GM19467 (cell line): ENCODE measurements at regions not wholly inside any gene's neighbourhood (a gene's known extent, or its start where the extent isn't known, plus 50 kb on each side); places are given as distances from the start of the nearest gene placed in this dataset.

Experiments used
- ATAC-seq: cut with Tn5 transposase; IDR thresholded peaks from one replicate; pipeline ENCODE4 v1.9.1; 2021; ENCODE audit warnings: mild to moderate bottlenecking, moderate library complexity; ENCODE audit not compliant: unreplicated experiment

DNA sequence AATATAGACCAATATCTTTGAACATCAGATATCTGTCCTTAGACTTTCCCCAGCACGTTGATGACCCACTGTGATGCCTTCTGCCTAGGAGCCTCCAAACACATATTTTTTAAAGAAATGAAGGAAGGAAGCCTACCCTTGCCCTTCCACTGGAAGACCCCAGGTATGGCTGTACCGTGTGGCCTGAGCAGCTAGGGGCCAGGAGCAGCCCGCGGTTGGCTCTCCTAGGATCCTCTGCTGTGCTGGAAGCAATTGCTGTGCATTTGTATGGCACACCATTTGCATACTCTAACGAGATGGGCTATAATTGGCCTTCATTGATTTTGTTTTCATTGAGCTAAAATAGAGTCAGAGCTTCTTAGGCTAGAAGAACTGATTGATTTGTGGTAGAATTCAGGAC, 128.8 kb downstream of the GPAT3 start:
- no peak for ATAC-seq

DNA sequence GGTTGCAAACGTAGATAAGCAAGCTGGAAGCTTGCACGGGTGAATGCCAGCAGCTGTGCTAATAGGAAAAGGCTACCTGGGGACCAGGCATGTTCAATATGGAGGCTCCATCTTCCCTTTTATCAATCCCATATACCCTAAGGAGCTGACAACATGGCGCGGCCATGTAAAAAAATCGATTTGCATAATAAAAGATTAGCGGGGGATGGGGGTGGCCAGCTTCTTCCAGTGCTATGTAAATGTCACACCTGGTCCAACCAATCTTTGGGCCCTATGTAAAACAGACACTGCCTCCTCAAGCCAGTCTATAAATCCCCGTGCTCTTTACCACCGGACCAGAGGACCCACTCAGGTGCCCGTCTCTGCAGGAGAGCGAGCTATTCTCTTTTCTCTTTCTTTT, 128.2 kb downstream of the GPAT3 start:
- no peak for ATAC-seq

DNA sequence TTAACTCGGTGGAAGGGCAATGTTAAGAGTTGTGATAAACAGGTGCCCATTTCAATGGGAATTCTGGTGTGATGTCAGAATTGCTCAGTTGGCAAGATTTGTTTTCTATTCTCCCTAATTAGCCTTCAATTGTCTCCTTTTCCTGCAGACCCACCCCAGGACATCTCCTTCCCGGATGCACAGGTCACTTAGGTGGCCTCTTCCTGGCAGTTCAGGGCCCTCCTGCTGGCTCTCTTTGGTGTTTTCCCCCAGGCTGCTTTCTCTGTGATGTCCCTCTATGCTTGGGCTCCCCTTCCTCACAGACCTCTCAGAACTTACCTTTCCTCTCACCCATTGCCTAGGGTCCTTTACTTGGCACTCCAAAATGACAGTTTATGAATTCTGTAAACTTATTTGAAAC, 126.3 kb downstream of the GPAT3 start:
- ATAC-seq: no peak

DNA sequence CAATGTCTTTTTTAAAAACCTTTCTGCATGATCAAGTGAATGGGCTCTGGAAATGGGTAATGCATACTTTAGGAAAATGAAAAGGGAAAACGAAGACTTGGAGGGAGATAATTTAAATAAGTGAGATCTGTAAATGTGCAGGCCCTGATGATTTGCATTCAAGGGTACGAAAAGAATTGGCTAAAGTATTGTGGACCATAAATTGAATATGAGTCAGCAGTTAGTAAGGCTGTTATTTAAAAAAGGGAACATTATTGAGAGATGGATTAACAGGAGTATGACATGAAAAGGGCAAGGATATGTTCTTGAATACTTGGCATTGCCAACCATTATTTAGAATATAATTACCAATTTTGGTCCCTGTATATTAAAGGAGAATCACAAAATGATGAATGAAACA, 125.5 kb downstream of the GPAT3 start:
- ATAC-seq: no peak

DNA sequence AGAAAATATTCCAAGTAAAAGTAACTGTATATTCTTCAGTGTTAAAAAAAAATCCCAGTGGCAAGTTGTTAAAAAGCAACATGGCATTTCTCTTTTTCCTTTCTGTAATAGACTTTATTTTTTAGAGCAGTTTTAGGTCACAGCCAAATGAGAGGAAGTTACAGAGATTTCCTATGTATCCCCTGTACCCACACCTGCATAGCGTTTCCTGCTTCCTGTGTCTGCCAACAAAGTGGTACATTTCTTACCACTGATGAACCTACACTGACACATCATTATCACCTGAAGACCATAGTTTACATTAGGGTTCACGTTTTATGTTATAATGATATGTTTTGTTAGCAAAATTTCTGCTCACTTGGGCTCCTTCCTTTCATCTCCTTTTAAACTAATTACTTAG, 124.7 kb downstream of the GPAT3 start:
- ATAC-seq: no peak

DNA sequence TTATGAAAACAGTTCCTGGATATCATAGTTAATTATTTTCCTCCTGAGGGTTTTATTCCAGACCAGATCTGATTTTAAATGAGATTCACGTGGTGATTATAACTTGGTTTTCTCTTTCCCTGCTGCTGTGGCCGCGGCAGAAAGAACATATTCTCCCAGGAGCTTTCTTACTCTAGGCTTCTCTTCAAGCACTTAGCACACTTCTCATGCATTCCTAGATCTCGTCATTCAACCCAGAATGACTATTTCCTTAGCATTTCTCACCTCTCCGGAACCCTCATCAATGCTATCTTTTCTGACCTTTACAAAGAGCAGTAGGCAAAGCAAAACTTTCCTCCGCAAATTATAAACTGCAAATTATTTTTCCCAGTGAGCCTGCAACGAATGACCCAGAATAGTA, 122.9 kb downstream of the GPAT3 start:
- ATAC-seq: no peak

DNA sequence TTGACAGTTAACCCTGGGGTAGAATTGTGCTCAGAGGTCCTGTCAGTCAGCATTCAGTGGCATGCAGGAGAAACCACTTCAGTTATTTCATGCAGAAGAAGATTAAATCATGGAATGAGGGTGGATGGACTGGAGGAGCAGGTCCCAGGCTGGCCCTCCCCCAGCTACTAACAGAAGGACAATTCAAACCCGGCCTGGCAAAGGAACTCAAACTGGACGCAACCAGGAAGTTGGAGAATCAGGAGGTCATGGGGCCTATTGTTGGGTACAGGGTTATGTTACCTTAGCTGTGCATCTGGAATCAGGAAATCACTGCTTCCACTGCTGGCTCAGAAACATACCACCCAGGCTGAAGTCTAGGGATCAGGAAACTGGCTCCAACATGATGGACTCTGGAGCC, 121.4 kb downstream of the GPAT3 start:
- no peak for ATAC-seq
